ENCODE measurements at regions not wholly inside any gene's neighbourhood (a gene's known extent, or its start where the extent isn't known, plus 50 kb on each side); places are given as distances from the start of the nearest gene placed in this dataset.
A peak's percentile ranks its signal among the peaks of the same experiment; 100 is the strongest.

GRCh38 chr9:135224921-135225541 lies 137.6 kb downstream of the OLFM1 start:
- H3K27me3 ChIP-seq (ENCODE audit: control insufficient read depth, insufficient read depth, low read length), result peaks cover 2% of the 10 kb centered on the region
- WGBS (ENCODE audit: insufficient coverage, low lambda C conversion rate), result no CpG with 5 or more reads among the region's 23 CpGs
- no peaks in the 10 kb centered on the region for H3K36me3 ChIP-seq (ENCODE audit: control insufficient read depth, insufficient read depth, low read length)
- no peaks in the 10 kb centered on the region for H3K4me1 ChIP-seq (ENCODE audit: control insufficient read depth, insufficient read depth, low read length)
- no peak overlapping the region for H3K4me3 ChIP-seq (ENCODE audit: low read length)
- no peaks in the 10 kb centered on the region for H3K9me3 ChIP-seq (ENCODE audit: control insufficient read depth, low read depth, low read length)
- H3K27ac ChIP-seq (ENCODE audit: low read length), result no peak overlapping the region
- peak in 1 of 2 donors; percentile 6 for DNase-seq

GRCh38 chr9:135225619-135226228 lies 138.3 kb downstream of the OLFM1 start:
- H3K36me3 ChIP-seq (ENCODE audit: control insufficient read depth, insufficient read depth, low read length), result no peaks in the 10 kb centered on the region
- no peak overlapping the region for H3K4me3 ChIP-seq (ENCODE audit: low read length)
- WGBS (ENCODE audit: insufficient coverage, low lambda C conversion rate), result no CpG with 5 or more reads among the region's 11 CpGs
- no peaks in the 10 kb centered on the region for H3K9me3 ChIP-seq (ENCODE audit: control insufficient read depth, low read depth, low read length)
- no peak overlapping the region for H3K27ac ChIP-seq (ENCODE audit: low read length)
- DNase-seq, result no peak
- peaks cover 2% of the 10 kb centered on the region for H3K27me3 ChIP-seq (ENCODE audit: control insufficient read depth, insufficient read depth, low read length)
- H3K4me1 ChIP-seq (ENCODE audit: control insufficient read depth, insufficient read depth, low read length), result no peaks in the 10 kb centered on the region

- Histone ChIP-seq H3K36me3 (ENCODE audit: control insufficient read depth, insufficient read depth, low read length) (no peaks in the 10 kb centered on the region), H3K9me3 (ENCODE audit: control insufficient read depth, low read depth, low read length) (no peaks in the 10 kb centered on the region), H3K27me3 (ENCODE audit: control insufficient read depth, insufficient read depth, low read length) (peaks cover 6% of the 10 kb centered on the region), H3K4me1 (ENCODE audit: control insufficient read depth, insufficient read depth, low read length) (no peaks in the 10 kb centered on the region), H3K27ac (ENCODE audit: low read length) (no peak overlapping the region), H3K4me3 (ENCODE audit: low read length) (no peak overlapping the region)
- DNase-seq, result no peak
- no CpG with 5 or more reads among the region's 5 CpGs for WGBS (ENCODE audit: insufficient coverage, low lambda C conversion rate)
Measured at GRCh38 chr9:135226369-135227050, 139.0 kb downstream of the OLFM1 start.

- Histone ChIP-seq H3K27me3 (ENCODE audit: control insufficient read depth, insufficient read depth, low read length) (peaks cover 6% of the 10 kb centered on the region), H3K9me3 (ENCODE audit: control insufficient read depth, low read depth, low read length) (no peaks in the 10 kb centered on the region), H3K4me3 (ENCODE audit: low read length) (no peak overlapping the region), H3K27ac (ENCODE audit: low read length) (no peak overlapping the region), H3K36me3 (ENCODE audit: control insufficient read depth, insufficient read depth, low read length) (no peaks in the 10 kb centered on the region), H3K4me1 (ENCODE audit: control insufficient read depth, insufficient read depth, low read length) (no peaks in the 10 kb centered on the region)
- no peak for DNase-seq
- no CpG with 5 or more reads among the region's 17 CpGs for WGBS (ENCODE audit: insufficient coverage, low lambda C conversion rate)
Measured at GRCh38 chr9:135227641-135228251, 140.3 kb downstream of the OLFM1 start.

GRCh38 chr9:135228345-135228982 lies 141.0 kb downstream of the OLFM1 start:
- peaks cover 6% of the 10 kb centered on the region for H3K27me3 ChIP-seq (ENCODE audit: control insufficient read depth, insufficient read depth, low read length)
- no peak overlapping the region for H3K4me3 ChIP-seq (ENCODE audit: low read length)
- DNase-seq, result no peak
- no peaks in the 10 kb centered on the region for H3K36me3 ChIP-seq (ENCODE audit: control insufficient read depth, insufficient read depth, low read length)
- H3K27ac ChIP-seq (ENCODE audit: low read length), result no peak overlapping the region
- no CpG with 5 or more reads among the region's 18 CpGs for WGBS (ENCODE audit: insufficient coverage, low lambda C conversion rate)
- no peaks in the 10 kb centered on the region for H3K9me3 ChIP-seq (ENCODE audit: control insufficient read depth, low read depth, low read length)
- no peaks in the 10 kb centered on the region for H3K4me1 ChIP-seq (ENCODE audit: control insufficient read depth, insufficient read depth, low read length)

- Histone ChIP-seq H3K27me3 (ENCODE audit: control insufficient read depth, insufficient read depth, low read length) (peaks cover 6% of the 10 kb centered on the region), H3K27ac (ENCODE audit: low read length) (no peak overlapping the region), H3K9me3 (ENCODE audit: control insufficient read depth, low read depth, low read length) (peaks cover 3% of the 10 kb centered on the region), H3K4me1 (ENCODE audit: control insufficient read depth, insufficient read depth, low read length) (no peaks in the 10 kb centered on the region), H3K4me3 (ENCODE audit: low read length) (no peak overlapping the region), H3K36me3 (ENCODE audit: control insufficient read depth, insufficient read depth, low read length) (no peaks in the 10 kb centered on the region)
- WGBS (ENCODE audit: insufficient coverage, low lambda C conversion rate), result no CpG with 5 or more reads among the region's 14 CpGs
- DNase-seq, result no peak
Measured at GRCh38 chr9:135228983-135229625, 141.6 kb downstream of the OLFM1 start.

- H3K36me3 ChIP-seq (ENCODE audit: control insufficient read depth, insufficient read depth, low read length), result no peaks in the 10 kb centered on the region
- WGBS (ENCODE audit: insufficient coverage, low lambda C conversion rate), result 27% methylated on average over 3 of the region's 16 CpGs
- H3K27me3 ChIP-seq (ENCODE audit: control insufficient read depth, insufficient read depth, low read length), result peaks cover 11% of the 10 kb centered on the region
- no peaks in the 10 kb centered on the region for H3K4me1 ChIP-seq (ENCODE audit: control insufficient read depth, insufficient read depth, low read length)
- no peak for DNase-seq
- peaks cover 6% of the 10 kb centered on the region for H3K9me3 ChIP-seq (ENCODE audit: control insufficient read depth, low read depth, low read length)
- no peak overlapping the region for H3K27ac ChIP-seq (ENCODE audit: low read length)
- H3K4me3 ChIP-seq (ENCODE audit: low read length), result no peak overlapping the region
Measured at GRCh38 chr9:135229701-135230385, 142.4 kb downstream of the OLFM1 start.

GRCh38 chr9:135230386-135230765 lies 142.9 kb downstream of the OLFM1 start:
- H3K36me3 ChIP-seq (ENCODE audit: control insufficient read depth, insufficient read depth, low read length), result no peaks in the 10 kb centered on the region
- no CpG with 5 or more reads among the region's 7 CpGs for WGBS (ENCODE audit: insufficient coverage, low lambda C conversion rate)
- H3K9me3 ChIP-seq (ENCODE audit: control insufficient read depth, low read depth, low read length), result peaks cover 6% of the 10 kb centered on the region
- DNase-seq, result no peak
- H3K27ac ChIP-seq (ENCODE audit: low read length), result no peak overlapping the region
- H3K27me3 ChIP-seq (ENCODE audit: control insufficient read depth, insufficient read depth, low read length), result peaks cover 11% of the 10 kb centered on the region
- H3K4me1 ChIP-seq (ENCODE audit: control insufficient read depth, insufficient read depth, low read length), result no peaks in the 10 kb centered on the region
- no peak overlapping the region for H3K4me3 ChIP-seq (ENCODE audit: low read length)

- Histone ChIP-seq H3K4me1 (ENCODE audit: control insufficient read depth, insufficient read depth, low read length) (no peaks in the 10 kb centered on the region), H3K27ac (ENCODE audit: low read length) (no peak overlapping the region), H3K27me3 (ENCODE audit: control insufficient read depth, insufficient read depth, low read length) (peaks cover 11% of the 10 kb centered on the region), H3K36me3 (ENCODE audit: control insufficient read depth, insufficient read depth, low read length) (no peaks in the 10 kb centered on the region), H3K9me3 (ENCODE audit: control insufficient read depth, low read depth, low read length) (peaks cover 6% of the 10 kb centered on the region), H3K4me3 (ENCODE audit: low read length) (no peak overlapping the region)
- no CpG with 5 or more reads among the region's 10 CpGs for WGBS (ENCODE audit: insufficient coverage, low lambda C conversion rate)
- DNase-seq, result no peak
Measured at GRCh38 chr9:135230817-135231520, 143.5 kb downstream of the OLFM1 start.

Data from large intestine (tissue), 3 donors.